AG04450 (cell line): ENCODE measurements at regions not wholly inside any gene's neighbourhood (a gene's known extent, or its start where the extent isn't known, plus 50 kb on each side); places are given as distances from the start of the nearest gene placed in this dataset.

Experiments
- CTCF ChIA-PET: fragments of 300-600, 350-600 bp; formaldehyde crosslinking; extraction: SDS; loops from one replicate; lab custom pipeline; 2022; ENCODE audit warnings: antibody characterized with exemption, inconsistent platforms; lab: Charles Lee
- POLR2A ChIA-PET: fragments of 350-600 bp; formaldehyde crosslinking; extraction: SDS; loops from one replicate; lab custom pipeline; 2021; ENCODE audit warnings: antibody characterized with exemption, inconsistent platforms; lab: Yijun Ruan, JAX
- DNase-seq: peaks from one replicate; pipeline ENCODE4 v3.0.0-alpha.2; 2011; ENCODE audit warnings: low read depth, low spot score
- H3K27ac ChIP-seq: one replicate; pipeline ENCODE4 v1.5.1; 2012; ENCODE audit warnings: low read depth, low read length, control low read depth
- H3K27me3 ChIP-seq: one replicate; pipeline ENCODE4 v1.6.0; 2012; ENCODE audit warnings: low read length; ENCODE audit not compliant: control insufficient read depth, insufficient read depth
- H3K4me3 ChIP-seq: 2 replicates; pipeline ENCODE4 v1.5.1; 2011; ENCODE audit warnings: mild to moderate bottlenecking, low read depth, low read length, control low read depth
- H3K9me3 ChIP-seq: 2 replicates; pipeline ENCODE4 v1.5.1; 2012; ENCODE audit warnings: low read length; ENCODE audit not compliant: control insufficient read depth, insufficient read depth
- TF ChIP-seq, protein P1 (sequence below): IDR thresholded peaks from 2 replicates; pipeline ENCODE4 v1.5.1; 2011; ENCODE audit warnings: low read depth, low read length, control low read depth, inconsistent platforms

DNA sequence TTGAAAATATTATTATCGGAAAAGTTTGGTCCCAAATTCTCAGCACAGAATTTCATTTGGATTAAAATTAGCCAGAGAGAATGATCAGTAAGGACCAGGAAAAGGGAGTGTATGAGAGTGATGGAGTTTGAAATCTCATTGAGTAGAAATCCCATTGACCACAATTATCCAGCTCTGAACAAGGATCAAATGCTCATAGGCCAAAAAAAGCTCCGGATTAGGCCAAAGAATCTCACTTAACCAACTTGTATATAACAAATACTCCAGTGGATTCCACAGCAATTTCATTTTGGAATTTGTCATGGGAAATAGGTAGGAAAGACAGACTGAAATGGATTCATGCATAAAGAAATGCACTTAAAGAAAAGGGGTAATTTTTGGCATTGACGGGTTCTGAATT lies 83.9 kb upstream of the SORBS2 start:
- ChIA-PET CTCF (no interaction called here), POLR2A (no interaction called here)
- Histone ChIP-seq H3K9me3 (no peaks in the 10 kb centered on the region; the same call in 1 of the 2 replicates), H3K4me3 (no peak overlapping the region), H3K27ac (no peak overlapping the region), H3K27me3 (peaks cover 2% of the 10 kb centered on the region)
- TF ChIP-seq, protein P1, sequence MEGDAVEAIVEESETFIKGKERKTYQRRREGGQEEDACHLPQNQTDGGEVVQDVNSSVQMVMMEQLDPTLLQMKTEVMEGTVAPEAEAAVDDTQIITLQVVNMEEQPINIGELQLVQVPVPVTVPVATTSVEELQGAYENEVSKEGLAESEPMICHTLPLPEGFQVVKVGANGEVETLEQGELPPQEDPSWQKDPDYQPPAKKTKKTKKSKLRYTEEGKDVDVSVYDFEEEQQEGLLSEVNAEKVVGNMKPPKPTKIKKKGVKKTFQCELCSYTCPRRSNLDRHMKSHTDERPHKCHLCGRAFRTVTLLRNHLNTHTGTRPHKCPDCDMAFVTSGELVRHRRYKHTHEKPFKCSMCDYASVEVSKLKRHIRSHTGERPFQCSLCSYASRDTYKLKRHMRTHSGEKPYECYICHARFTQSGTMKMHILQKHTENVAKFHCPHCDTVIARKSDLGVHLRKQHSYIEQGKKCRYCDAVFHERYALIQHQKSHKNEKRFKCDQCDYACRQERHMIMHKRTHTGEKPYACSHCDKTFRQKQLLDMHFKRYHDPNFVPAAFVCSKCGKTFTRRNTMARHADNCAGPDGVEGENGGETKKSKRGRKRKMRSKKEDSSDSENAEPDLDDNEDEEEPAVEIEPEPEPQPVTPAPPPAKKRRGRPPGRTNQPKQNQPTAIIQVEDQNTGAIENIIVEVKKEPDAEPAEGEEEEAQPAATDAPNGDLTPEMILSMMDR = no peak
- DNase-seq = no peak

DNA sequence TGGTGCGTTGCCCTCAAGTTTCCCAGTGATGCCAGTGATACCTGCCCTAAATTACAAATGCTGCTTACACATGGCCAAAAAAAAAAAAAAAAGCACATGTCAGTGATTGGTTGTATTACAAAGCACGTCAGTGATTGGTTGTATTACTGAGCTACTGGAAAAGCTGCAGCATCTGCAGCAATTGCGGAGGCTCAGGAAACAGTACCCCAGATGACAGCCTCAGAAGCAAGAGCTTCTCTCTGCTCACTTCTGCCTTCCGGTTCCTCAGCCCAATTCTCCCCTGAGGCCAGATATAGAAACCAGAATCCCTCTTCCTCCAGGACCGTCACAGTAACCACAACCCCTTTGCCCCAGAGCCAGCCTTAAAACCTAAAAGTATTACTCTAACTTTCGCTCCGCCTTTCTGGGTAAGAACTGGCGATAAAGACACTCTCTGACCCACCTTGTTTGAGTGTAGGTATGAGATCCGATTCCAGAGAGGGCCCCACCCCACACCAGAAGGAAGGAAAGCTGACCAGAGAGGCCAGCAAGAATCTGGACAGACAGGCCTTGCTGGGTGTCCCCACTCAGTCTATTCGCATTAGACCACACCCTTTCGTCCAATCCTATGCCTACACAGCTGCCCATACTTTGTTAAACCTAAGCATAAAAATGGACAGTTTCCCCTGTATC lies 85.0 kb upstream of the SORBS2 start:
- ChIA-PET POLR2A (no interaction called here), CTCF (no interaction called here)

DNA sequence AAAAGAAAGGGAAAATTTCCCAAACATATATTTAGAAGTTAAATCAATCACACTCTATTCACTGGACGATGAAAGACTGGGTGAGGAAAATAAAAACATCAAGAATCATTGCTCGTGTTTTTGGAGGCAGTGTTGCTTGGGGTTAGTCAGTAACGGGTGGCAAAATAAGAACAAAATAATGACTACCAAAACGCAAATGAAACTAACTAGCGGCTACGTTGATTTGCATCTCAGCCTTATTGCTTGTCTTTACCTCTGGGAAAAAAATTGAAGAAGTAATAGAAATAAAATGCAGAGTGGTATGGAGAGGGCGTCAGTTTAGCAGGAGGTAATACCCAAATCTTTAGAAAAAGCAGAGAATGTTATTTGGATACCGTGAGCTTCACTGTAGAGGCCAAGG lies 86.4 kb upstream of the SORBS2 start:
- no peak overlapping the region for H3K27ac ChIP-seq
- TF ChIP-seq, protein P1 = no peak
- ChIA-PET POLR2A (no interaction called here), CTCF (no interaction called here)
- no peaks in the 10 kb centered on the region; the same call in 1 of the 2 replicates for H3K9me3 ChIP-seq
- H3K27me3 ChIP-seq = peaks cover 5% of the 10 kb centered on the region
- DNase-seq = no peak
- H3K4me3 ChIP-seq = no peak overlapping the region

More for the DNA sequence above, 85.0 kb upstream of the SORBS2 start:
- H3K27ac ChIP-seq = no peak overlapping the region
- peaks cover 2% of the 10 kb centered on the region for H3K27me3 ChIP-seq
- TF ChIP-seq, protein P1 = no peak
- no peak for DNase-seq
- no peaks in the 10 kb centered on the region; the same call in 1 of the 2 replicates for H3K9me3 ChIP-seq
- H3K4me3 ChIP-seq = no peak overlapping the region

DNA sequence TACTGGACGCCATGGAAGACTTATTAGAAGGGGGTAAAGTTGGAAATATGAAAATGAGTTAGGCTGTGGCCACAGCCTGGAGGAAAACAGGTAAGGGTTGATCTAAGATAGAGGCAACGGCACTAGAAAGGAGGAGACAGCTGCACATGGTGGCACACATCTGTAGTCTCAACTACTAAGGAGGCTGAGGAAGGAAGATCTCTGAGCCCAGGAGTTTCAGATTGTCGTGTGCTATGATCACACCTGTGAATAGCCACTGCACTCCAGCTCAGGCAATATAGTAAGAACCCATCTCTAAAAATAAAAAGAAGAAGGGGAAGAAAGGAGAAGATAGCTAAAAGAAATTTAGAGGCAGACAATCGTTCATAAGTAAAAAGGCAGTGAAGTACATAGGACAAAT lies 87.8 kb upstream of the SORBS2 start:
- H3K27me3 ChIP-seq = peaks cover 10% of the 10 kb centered on the region
- no peak overlapping the region for H3K27ac ChIP-seq
- TF ChIP-seq, protein P1 = no peak
- CTCF ChIA-PET = no interaction called here
- DNase-seq = no peak
- H3K9me3 ChIP-seq = no peaks in the 10 kb centered on the region; the same call in 1 of the 2 replicates
- POLR2A ChIA-PET = no interaction called here
- H3K4me3 ChIP-seq = no peak overlapping the region

DNA sequence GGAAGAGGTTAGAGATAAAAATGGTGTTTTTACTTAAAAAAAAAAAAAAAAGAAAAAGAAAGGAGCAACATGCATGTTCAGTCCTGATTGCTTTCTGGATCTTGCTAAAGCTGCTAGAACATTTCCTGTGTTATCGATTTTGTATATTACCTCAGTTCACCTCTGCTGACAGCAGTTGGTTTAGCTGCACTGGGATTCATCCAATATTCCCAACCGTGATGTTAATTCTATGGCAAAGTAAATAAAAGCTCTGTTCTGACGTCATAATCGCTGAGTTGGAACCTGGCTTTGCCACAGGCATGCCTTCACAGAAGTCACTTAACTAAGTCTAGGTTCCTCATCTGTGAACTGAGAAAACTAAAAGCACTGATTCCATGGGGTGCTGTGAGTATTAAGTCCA lies 90.7 kb upstream of the SORBS2 start:
- CTCF ChIA-PET = interaction anchor here (0.6 kb wide), 1 partner anchor 806 kb away, joined by 5 read pairs; no protein-coding TSS in a partner anchor
- H3K9me3 ChIP-seq = no peaks in the 10 kb centered on the region
- H3K27ac ChIP-seq = no peak overlapping the region
- no peak overlapping the region for H3K4me3 ChIP-seq
- H3K27me3 ChIP-seq = peaks cover 10% of the 10 kb centered on the region
- TF ChIP-seq, protein P1 = no peak
- POLR2A ChIA-PET = interaction anchor here (0.5 kb wide), 1 partner anchor 390 kb away, joined by 8 read pairs; no protein-coding TSS in a partner anchor
- no peak for DNase-seq
